ENCODE measurements at regions not wholly inside any gene's neighbourhood (a gene's known extent, or its start where the extent isn't known, plus 50 kb on each side); places are given as distances from the start of the nearest gene placed in this dataset.

DNA sequence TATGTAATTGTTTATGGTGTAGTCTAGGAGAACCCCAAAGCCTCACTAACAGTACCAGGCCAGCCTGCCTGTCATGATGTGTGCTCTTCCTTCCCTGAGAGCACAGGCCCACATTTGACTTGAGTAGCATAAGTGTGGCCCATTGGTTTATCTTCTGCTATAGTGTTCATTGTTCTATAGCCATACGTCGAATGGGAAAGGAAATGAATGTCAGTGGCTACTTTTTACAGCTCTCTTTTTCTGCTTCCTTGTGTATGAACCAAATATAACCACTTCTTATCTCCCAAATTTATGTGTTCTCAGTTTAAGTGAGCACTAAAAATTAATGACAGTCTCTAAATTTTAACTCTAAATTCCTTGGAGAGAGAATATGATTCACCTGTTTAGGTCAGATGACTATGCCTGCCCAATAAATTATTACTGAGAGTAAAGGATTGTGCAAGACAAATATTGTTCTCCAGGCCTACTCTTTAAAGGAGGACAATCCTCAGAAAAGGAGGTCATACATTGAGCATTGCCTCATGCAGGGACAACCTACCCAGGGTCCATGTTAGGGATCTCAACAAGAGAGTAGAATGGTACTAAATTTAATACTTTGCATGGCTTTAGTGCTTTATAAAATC, 222.9 kb upstream of the ARHGAP20 start:
- TF ChIP-seq CTCF (IDR thresholded peaks at IDR 0.05), result no peak
- no peak overlapping the region for H3K27ac ChIP-seq
- no peak overlapping the region for H3K4me3 ChIP-seq
- DNase-seq (ENCODE audit: low spot score), result no peak

- no peak overlapping the region for H3K4me3 ChIP-seq
- no peak for DNase-seq (ENCODE audit: low spot score)
- no peak overlapping the region for H3K27ac ChIP-seq
- no peak for TF ChIP-seq CTCF (IDR thresholded peaks at IDR 0.05)
Observed at GRCh38 chr11:110929129-110929528, 216.9 kb upstream of the ARHGAP20 start.

- no peak overlapping the region for H3K27ac ChIP-seq
- DNase-seq (ENCODE audit: low spot score), result no peak
- no peak for TF ChIP-seq CTCF (IDR thresholded peaks at IDR 0.05)
- no peak overlapping the region for H3K4me3 ChIP-seq
Observed at GRCh38 chr11:110928391-110928790, 216.2 kb upstream of the ARHGAP20 start.

DNA sequence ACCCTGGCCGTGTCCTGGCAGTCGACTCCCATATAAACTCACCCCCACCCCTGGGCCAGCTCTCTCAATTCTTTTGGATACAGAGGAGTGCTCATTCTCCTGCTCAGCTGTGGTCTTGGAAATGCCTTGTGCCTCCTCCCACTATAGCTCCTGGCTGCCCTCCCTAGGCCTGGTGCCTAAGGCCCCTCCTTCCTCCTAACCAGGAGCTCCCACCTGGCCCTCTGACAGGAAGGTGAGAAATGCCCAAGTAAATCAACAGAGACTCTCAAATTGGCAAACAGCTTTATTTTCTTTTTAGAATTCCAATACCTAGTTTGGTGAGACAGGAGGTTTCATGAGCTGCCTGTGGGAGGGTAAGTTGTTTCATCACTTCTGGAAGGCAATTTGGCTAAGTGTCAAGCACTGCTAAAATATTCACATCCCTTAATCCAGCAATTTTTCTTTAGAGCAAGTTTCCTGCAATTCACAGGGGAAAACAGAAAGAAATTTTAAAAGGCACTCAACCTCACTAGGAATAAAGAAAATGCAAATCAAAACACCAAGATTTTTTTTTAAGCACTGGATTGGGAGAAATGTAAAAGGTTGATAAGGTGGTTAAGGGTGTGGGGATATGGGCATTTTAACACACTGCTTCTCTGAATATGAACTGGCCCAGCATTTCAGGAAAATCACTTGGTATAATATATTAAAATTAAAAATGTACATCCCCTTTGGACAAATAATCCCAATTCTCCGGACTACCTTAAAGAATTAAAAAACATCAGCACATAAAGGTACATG, 209.7 kb upstream of the ARHGAP20 start:
- DNase-seq (ENCODE audit: low spot score), result no peak
- TF ChIP-seq CTCF (IDR thresholded peaks at IDR 0.05), result no peak
- Histone ChIP-seq H3K27ac (no peak overlapping the region), H3K4me3 (no peak overlapping the region)

- TF ChIP-seq CTCF (IDR thresholded peaks at IDR 0.05), result no peak
- no peak for DNase-seq (ENCODE audit: low spot score)
- H3K27ac ChIP-seq, result no peak overlapping the region
- no peak overlapping the region for H3K4me3 ChIP-seq
Observed at GRCh38 chr11:110919241-110919922, 207.1 kb upstream of the ARHGAP20 start.

DNA sequence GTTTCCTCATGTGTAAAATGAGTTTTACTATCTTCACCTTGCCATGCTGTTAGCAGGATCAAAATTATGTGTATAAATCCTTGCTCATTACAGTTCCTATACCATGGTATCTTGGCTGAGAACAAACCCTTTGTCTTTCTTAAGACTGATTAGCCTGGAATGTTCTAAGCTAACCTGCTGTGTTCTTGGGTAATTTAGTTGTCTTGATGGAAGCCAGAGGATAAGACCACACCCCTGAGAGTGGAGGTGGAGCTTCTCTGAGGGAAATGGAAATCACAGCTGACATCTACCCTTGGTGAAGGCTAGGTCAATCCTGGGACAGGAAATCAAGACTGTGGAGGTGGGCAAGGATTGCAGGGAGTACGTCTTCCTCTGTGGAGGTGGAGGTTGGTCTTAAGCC, 206.1 kb upstream of the ARHGAP20 start:
- Histone ChIP-seq H3K27ac (no peak overlapping the region), H3K4me3 (no peak overlapping the region)
- no peak for DNase-seq (ENCODE audit: low spot score)
- no peak for TF ChIP-seq CTCF (IDR thresholded peaks at IDR 0.05)

Measured in coronary artery (tissue), 2 donors.